Heart right ventricle (tissue), 16 donors: ENCODE measurements at regions not wholly inside any gene's neighbourhood (a gene's known extent, or its start where the extent isn't known, plus 50 kb on each side); places are given as distances from the start of the nearest gene placed in this dataset.

ENCODE experiments used
- ATAC-seq, 8 donors: fragments of 200-7000 bp; cut with Tn5 transposase; one replicate each; pipeline ENCODE4 v1.9.1; 2020; ENCODE audit warnings: mild to moderate bottlenecking in 8 of 8, moderate library complexity in 8 of 8, moderate number of reproducible peaks in 1 of 8
- DNase-seq, 2 donors: peaks; one replicate each; pipeline ENCODE4 v3.0.0-alpha.2; 2020
- H3K27ac ChIP-seq, 10 donors: fragments of 200-600 bp; sonication (generic) in 2 of 10; one replicate each; pipeline versions ENCODE4 v1.5.0 to v1.8.0; 2020 to 2022; ENCODE audit warnings: mild to moderate bottlenecking in 3 of 10
- H3K27me3 ChIP-seq, 7 donors: fragments of 200-600 bp; one replicate each; pipeline ENCODE4 v1.8.0; 2021 to 2022; ENCODE audit warnings: mild to moderate bottlenecking in 2 of 7
- H3K36me3 ChIP-seq, 9 donors: fragments of 200-600 bp; sonication (generic) in 1 of 9; one replicate each; pipeline versions ENCODE4 v1.5.0 to v1.8.0; 2020 to 2022; ENCODE audit warnings: mild to moderate bottlenecking in 2 of 9
- H3K4me1 ChIP-seq, 9 donors: fragments of 200-600 bp; sonication (generic) in 1 of 9; one replicate each; pipeline versions ENCODE4 v1.5.0 to v1.8.0; 2020 to 2022; ENCODE audit warnings: mild to moderate bottlenecking in 4 of 9
- H3K4me3 ChIP-seq, 10 donors: fragments of 200-600 bp; sonication (generic) in 2 of 10; one replicate each; pipeline versions ENCODE4 v1.5.0 to v1.8.0; 2020 to 2022; ENCODE audit warnings: mild to moderate bottlenecking in 7 of 10, moderate library complexity in 2 of 10
- H3K9me3 ChIP-seq, 11 donors: fragments of 200-600 bp in 10 of 11; sonication (generic) in 2 of 11; one replicate each; pipeline versions ENCODE4 v1.5.0 to v1.8.0; 2013 to 2022; ENCODE audit warnings: mild to moderate bottlenecking in 2 of 11, control low read depth in 1 of 11, moderate library complexity in 1 of 11
- CTCF ChIP-seq, 9 donors: fragments of 200-600 bp; sonication (generic) in 2 of 9; IDR thresholded peaks; one replicate each; pipeline versions ENCODE4 v1.5.0 to v1.8.0; 2021 to 2022; ENCODE audit warnings: antibody characterized with exemption in 9 of 9, mild to moderate bottlenecking in 5 of 9, moderate library complexity in 1 of 9
- WGBS, 2 donors: extraction: QIAGEN DNeasy Blood & Tissue Kit; methylation state at CpG; one replicate each; pipeline ENCODE4 v1.1.7; 2013; ENCODE audit warnings: inconsistent platforms in 1 of 2; 5-methylcytosine and 5-hydroxymethylcytosine counted together
- intact Hi-C, 10 donors: fragments of 100-400 bp; cut with DNase I; formaldehyde crosslinking; loops; one replicate each; pipeline versions ENCODE4 v1.11.1 to v1.14.2; 2022
- donor health status: Arrhythmogenic right ventricular cardiomyopathy.
- donor health status: ischemic (EF 13 %, LVEDD 7.1; RV severe dilation, severe dysfunction).
- donor health status: healthy with polysubstance abuse.
- donor health status: DM: no; HTN: yes; CAD: no.
- donor health status: DM: no; HTN: no; CAD: no.
- donor health status: ischemic (EF 25% LVEDD 6.9; RV normal size, moderate dysfunction).
- donor health status: ischemic (EF 25% LVEDD 5.7; RV mildly dilated, moderate dysfunction).
- donor health status: healthy.
- donor health status: DM: yes; HTN: yes; CAD: no.
- donor health status: Ischemic cardiomyopathy.
- donor health status: ischemic (EF 35%, LVEDD 5.7; RV mildly dilated, moderate dysfunction).
- donor health status: nonischemic (EF 11% LVEDD 7.7; RV severe dilation, severe dysfunction).
- donor health status: DM: yes; HTN: yes; CAD: no.
- donor health status: PGD.
- donor health status: ischemic (EF 29% LVEDD 5.4; RV normal size, mild dysfunction).
- donor health status: nonischemic (EF 23%, LVEDD 6.1; RV moderate dilation, normal function).

DNA sequence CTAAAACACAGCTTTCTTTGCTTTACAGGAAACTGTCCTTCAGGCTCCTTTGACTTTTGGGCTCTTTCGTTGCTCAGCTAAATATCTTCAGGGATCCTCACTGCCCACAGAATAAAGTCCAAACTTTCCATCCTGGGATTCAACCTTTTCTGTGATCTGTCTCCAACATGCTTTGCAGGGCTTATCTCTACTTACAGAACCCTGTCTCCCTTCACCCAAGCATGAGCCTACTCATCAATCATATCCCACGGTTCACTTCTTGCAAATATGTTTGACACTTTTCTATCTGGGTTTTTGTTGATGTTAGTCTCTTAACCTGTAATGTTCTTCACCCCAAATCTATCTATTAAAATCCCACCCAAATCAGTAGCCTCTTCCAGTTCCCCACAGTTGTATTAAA lies 93.5 kb upstream of the ADRA1D start:
- peaks cover 0 to 9% (median 0%) of the 10 kb centered on the region in 7 donors for H3K27me3 ChIP-seq
- no peak overlapping the region for H3K4me3 ChIP-seq
- WGBS, 2 donors: 23 to 34% methylated on average over 2 of the region's 2 CpGs
- no peaks in the 10 kb centered on the region for H3K36me3 ChIP-seq
- no peak for ATAC-seq
- H3K9me3 ChIP-seq: no peaks in the 10 kb centered on the region
- no peak for DNase-seq
- no peak overlapping the region for H3K27ac ChIP-seq
- intact Hi-C loops: no loop called here
- no peaks in the 10 kb centered on the region for H3K4me1 ChIP-seq
- no peak for TF ChIP-seq CTCF (IDR thresholded peaks at IDR 0.05)

DNA sequence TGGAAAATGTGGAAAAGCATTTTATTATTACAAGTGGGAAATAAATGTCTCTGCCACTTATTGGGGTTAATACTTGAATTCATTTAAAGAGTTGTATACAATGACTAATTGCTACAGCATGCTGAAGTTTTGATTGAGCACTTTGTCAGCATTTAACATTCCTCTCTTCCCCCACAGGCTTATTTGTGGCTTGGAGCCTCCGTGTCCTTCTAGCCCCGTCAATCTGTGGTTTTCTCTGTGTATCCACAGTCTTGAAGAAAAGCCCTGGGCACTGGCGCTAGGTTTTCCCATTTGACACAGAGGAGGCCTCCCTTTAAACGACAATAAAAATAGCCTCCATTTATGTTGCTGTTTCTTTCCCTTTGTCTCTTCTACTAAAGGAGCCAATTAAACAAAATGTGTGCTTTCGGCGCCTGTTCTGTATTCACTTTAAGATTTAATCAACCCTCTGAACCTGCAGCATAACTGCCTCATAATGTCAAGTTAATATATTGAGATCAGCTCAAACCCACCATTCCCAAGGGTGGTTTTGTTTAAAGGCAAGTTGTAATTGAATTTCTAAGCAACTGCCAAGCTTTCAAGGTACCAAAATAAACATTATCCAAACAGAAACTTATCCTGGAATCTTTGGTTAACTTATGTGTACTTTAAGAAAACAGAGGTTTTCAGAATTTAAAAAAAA lies 92.9 kb upstream of the ADRA1D start:
- WGBS, 2 donors: 60 to 65% methylated on average over 6 of the region's 6 CpGs
- no peaks in the 10 kb centered on the region for H3K36me3 ChIP-seq
- peaks cover 0 to 9% (median 0%) of the 10 kb centered on the region in 7 donors for H3K27me3 ChIP-seq
- H3K4me3 ChIP-seq: no peak overlapping the region
- H3K9me3 ChIP-seq: no peaks in the 10 kb centered on the region
- H3K27ac ChIP-seq: no peak overlapping the region
- no peak for ATAC-seq
- no peak for DNase-seq
- intact Hi-C loops: no loop called here
- no peak for TF ChIP-seq CTCF (IDR thresholded peaks at IDR 0.05)
- no peaks in the 10 kb centered on the region for H3K4me1 ChIP-seq

- DNase-seq (no peak), ATAC-seq (no peak)
- no peaks in the 10 kb centered on the region for H3K4me1 ChIP-seq
- 67 to 77% methylated on average over 1 of the region's 1 CpG for WGBS, 2 donors
- H3K4me3 ChIP-seq: no peak overlapping the region
- TF ChIP-seq CTCF (IDR thresholded peaks at IDR 0.05): no peak
- intact Hi-C loops: no loop called here
- no peaks in the 10 kb centered on the region for H3K36me3 ChIP-seq
- peaks cover 0 to 4% (median 0%) of the 10 kb centered on the region in 7 donors for H3K27me3 ChIP-seq
- no peak overlapping the region for H3K27ac ChIP-seq
- H3K9me3 ChIP-seq: no peaks in the 10 kb centered on the region
These were observed 86.6 kb upstream of the ADRA1D start for GRCh38 chr20:4335722-4336121.

DNA sequence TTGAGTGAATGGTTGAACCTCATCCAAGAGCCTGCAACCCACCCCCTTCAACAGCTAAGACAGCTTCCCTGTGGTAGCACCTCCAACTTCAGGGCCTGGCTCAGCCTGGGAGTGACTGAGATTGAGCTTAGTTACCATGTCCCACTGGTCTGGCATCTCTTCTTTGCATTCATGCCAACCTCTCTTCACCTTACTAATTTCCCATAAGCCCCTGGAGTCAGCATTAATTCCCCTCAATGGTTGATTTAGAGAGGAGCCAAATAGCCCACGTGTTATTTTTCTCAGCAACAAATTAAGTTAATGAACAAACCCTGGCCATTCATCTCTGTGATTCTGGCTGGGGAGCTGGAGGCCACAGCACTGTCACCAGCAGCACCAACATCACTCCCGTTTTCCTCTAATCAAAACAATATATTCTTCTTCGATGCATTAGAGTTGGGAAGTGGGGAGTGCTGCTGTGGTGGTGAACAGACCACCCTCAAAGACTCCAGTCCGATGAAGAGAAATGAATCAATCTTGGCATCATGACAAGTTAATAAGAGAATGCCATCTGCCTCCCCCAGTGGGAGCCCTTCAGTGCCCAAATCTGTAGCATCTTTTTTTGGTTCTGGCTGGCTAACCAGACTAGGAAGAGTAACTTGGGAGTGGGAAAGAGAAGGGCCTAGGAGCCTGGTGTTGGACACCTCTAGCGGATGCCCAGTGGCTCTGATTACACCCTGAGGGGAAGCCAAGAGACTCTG lies 83.2 kb upstream of the ADRA1D start:
- no peaks in the 10 kb centered on the region for H3K27me3 ChIP-seq
- no peaks in the 10 kb centered on the region for H3K4me1 ChIP-seq
- no peak for TF ChIP-seq CTCF (IDR thresholded peaks at IDR 0.05)
- no peaks in the 10 kb centered on the region for H3K36me3 ChIP-seq
- no peak overlapping the region for H3K27ac ChIP-seq
- intact Hi-C loops: no loop called here
- no peaks in the 10 kb centered on the region for H3K9me3 ChIP-seq
- no peak for DNase-seq
- no peak for ATAC-seq
- WGBS, 2 donors: 82 to 83% methylated on average over 5 of the region's 5 CpGs
- H3K4me3 ChIP-seq: no peak overlapping the region
